WERI-Rb-1 (cell line): ENCODE measurements at regions not wholly inside any gene's neighbourhood (a gene's known extent, or its start where the extent isn't known, plus 50 kb on each side); places are given as distances from the start of the nearest gene placed in this dataset.

ENCODE experiments used
- DNase-seq: peaks from one replicate; pipeline ENCODE4 v3.0.0-alpha.2; 2020
- H3K27ac ChIP-seq: fragments of 250-450 bp; sonication (Bioruptor Pico); 2 replicates; pipeline ENCODE4 v1.5.1; 2020; ENCODE audit warnings: mild to moderate bottlenecking, moderate library complexity
- H3K27me3 ChIP-seq: fragments of 250-450 bp; sonication (Bioruptor Pico); 2 replicates; pipeline ENCODE4 v1.5.1; 2021; ENCODE audit warnings: mild to moderate bottlenecking, low read depth, moderate library complexity; ENCODE audit not compliant: insufficient read depth, severe bottlenecking
- H3K36me3 ChIP-seq: fragments of 250-450 bp; sonication (Bioruptor Pico); 2 replicates; pipeline ENCODE4 v1.5.1; 2020; ENCODE audit warnings: mild to moderate bottlenecking, moderate library complexity
- H3K4me3 ChIP-seq: 2 replicates; pipeline ENCODE4 v1.5.1; 2011; ENCODE audit warnings: low read depth, mild to moderate bottlenecking, control low read depth, low read length
- H3K9me3 ChIP-seq: fragments of 250-450 bp; sonication (Bioruptor Pico); 2 replicates; pipeline ENCODE4 v1.5.1; 2021; ENCODE audit warnings: mild to moderate bottlenecking, moderate library complexity; ENCODE audit not compliant: severe bottlenecking
- CTCF ChIP-seq: IDR thresholded peaks from 2 replicates; pipeline ENCODE4 v1.5.1; 2011; ENCODE audit warnings: low read depth, mild to moderate bottlenecking, control low read depth, inconsistent platforms, low read length

DNA sequence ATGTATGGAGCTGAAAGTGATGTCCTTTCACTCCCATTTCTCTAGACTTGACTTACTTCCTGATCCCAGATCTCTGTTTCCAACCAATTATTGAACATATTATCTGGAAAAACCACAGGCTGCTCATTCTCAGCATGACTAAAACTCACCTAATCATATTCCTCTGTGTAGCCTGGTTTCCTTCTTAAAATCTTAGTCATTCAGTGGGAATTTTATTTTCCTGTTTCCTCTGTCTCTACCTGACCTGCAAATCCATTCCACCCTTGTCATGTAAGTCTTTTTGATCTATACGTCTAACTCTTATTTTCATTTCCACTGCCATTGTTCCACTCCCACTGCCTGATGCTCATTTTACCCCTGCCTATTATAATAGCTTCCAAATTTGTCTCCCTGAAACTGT is 67.9 kb upstream of the APOBEC4 start:
- no peak for DNase-seq
- TF ChIP-seq CTCF = no peak
- no peaks in the 10 kb centered on the region for H3K36me3 ChIP-seq
- H3K4me3 ChIP-seq = no peak overlapping the region
- no peaks in the 10 kb centered on the region for H3K27me3 ChIP-seq
- no peak overlapping the region for H3K27ac ChIP-seq
- H3K9me3 ChIP-seq = no peaks in the 10 kb centered on the region

- Histone ChIP-seq H3K4me3 (no peak overlapping the region), H3K27me3 (no peaks in the 10 kb centered on the region), H3K9me3 (no peaks in the 10 kb centered on the region), H3K36me3 (no peaks in the 10 kb centered on the region), H3K27ac (no peak overlapping the region)
- DNase-seq = no peak
- TF ChIP-seq CTCF = no peak
Observed at GRCh38 chr1:183720028-183720427, 66.9 kb upstream of the APOBEC4 start.

DNA sequence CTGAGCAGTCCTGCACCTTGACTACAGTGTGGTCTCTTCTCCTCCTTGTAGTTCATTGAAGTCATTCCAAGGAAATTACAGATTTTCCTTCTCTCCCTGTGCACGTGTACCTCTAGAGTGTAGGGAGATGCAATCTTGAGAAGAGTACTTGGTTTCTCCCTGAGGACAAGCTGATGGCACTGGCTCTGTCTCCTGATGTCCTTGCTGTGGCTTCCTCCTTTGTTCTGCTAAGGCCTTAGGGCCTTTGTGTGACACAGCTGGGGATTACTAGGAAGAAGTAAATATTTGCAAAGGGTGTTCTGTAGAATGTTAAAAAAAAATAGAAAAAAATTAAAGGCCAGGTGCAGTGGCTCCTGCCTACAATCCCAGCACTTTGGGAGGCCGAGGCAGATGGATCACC is 66.2 kb upstream of the APOBEC4 start:
- no peak for TF ChIP-seq CTCF
- Histone ChIP-seq H3K4me3 (no peak overlapping the region), H3K9me3 (no peaks in the 10 kb centered on the region), H3K27ac (no peak overlapping the region), H3K27me3 (no peaks in the 10 kb centered on the region), H3K36me3 (no peaks in the 10 kb centered on the region)
- no peak for DNase-seq

- H3K27me3 ChIP-seq = no peaks in the 10 kb centered on the region
- DNase-seq = no peak
- H3K27ac ChIP-seq = no peak overlapping the region
Observed at GRCh38 chr1:183716286-183716685, 63.2 kb upstream of the APOBEC4 start.

GRCh38 chr1:183711741-183712361 is 58.7 kb upstream of the APOBEC4 start:
- no peak overlapping the region for H3K4me3 ChIP-seq
- no peaks in the 10 kb centered on the region for H3K36me3 ChIP-seq
- H3K9me3 ChIP-seq = no peaks in the 10 kb centered on the region
- no peak for DNase-seq
- no peaks in the 10 kb centered on the region for H3K27me3 ChIP-seq
- no peak for TF ChIP-seq CTCF
- no peak overlapping the region for H3K27ac ChIP-seq

More at GRCh38 chr1:183716286-183716685, 63.2 kb upstream of the APOBEC4 start:
- H3K4me3 ChIP-seq = no peak overlapping the region
- no peaks in the 10 kb centered on the region for H3K36me3 ChIP-seq
- no peak for TF ChIP-seq CTCF
- H3K9me3 ChIP-seq = no peaks in the 10 kb centered on the region

GRCh38 chr1:183711165-183711682 is 58.1 kb upstream of the APOBEC4 start:
- H3K4me3 ChIP-seq = no peak overlapping the region
- no peak for TF ChIP-seq CTCF
- H3K9me3 ChIP-seq = no peaks in the 10 kb centered on the region
- H3K27me3 ChIP-seq = no peaks in the 10 kb centered on the region
- no peak for DNase-seq
- H3K36me3 ChIP-seq = no peaks in the 10 kb centered on the region
- H3K27ac ChIP-seq = no peak overlapping the region
